Lower leg skin (tissue), 4 donors: ENCODE measurements at regions not wholly inside any gene's neighbourhood (a gene's known extent, or its start where the extent isn't known, plus 50 kb on each side); places are given as distances from the start of the nearest gene placed in this dataset.

ENCODE experiments used
- DNase-seq, 2 donors: peaks; one replicate each; pipeline ENCODE4 v3.0.0-alpha.2; 2019; ENCODE audit warnings: low spot score in 2 of 2
- H3K4me3 ChIP-seq: fragments of 200-600 bp; sonication (generic); 2 replicates; pipeline ENCODE4 v1.5.1; 2017; ENCODE audit warnings: mild to moderate bottlenecking, low read depth; ENCODE audit not compliant: poor library complexity, severe bottlenecking
- CTCF ChIP-seq, 3 donors: fragments of 450-650 bp; IDR thresholded peaks; one replicate each; pipeline ENCODE4 v1.5.1; 2016; ENCODE audit warnings: antibody characterized with exemption in 3 of 3, mild to moderate bottlenecking in 3 of 3, moderate library complexity in 2 of 3
- POLR2A ChIP-seq, 2 donors: fragments of 450-650 bp; IDR thresholded peaks; one replicate each; pipeline ENCODE4 v1.6.1; 2016 to 2017; ENCODE audit warnings: antibody characterized with exemption in 2 of 2, mild to moderate bottlenecking in 1 of 2, moderate library complexity in 1 of 2
- WGBS, 2 donors: methylation state at CpG; one replicate each; pipeline ENCODE4 v1.1.5; 2018; 5-methylcytosine and 5-hydroxymethylcytosine counted together
- intact Hi-C: fragments of 100-400 bp; cut with DNase I; formaldehyde crosslinking; loops from one replicate; pipeline ENCODE4 v1.15.0; 2023; ENCODE audit warnings: low total_unique reads

- TF ChIP-seq CTCF (IDR thresholded peaks at IDR 0.05): no peak
- TF ChIP-seq POLR2A (IDR thresholded peaks at IDR 0.05): no peak
- WGBS, 2 donors: 92 to 94% methylated on average over 10 of the region's 10 CpGs
- intact Hi-C loops: no loop called here
- H3K4me3 ChIP-seq: no peak overlapping the region
- no peak for DNase-seq
Measured at GRCh38 chr7:156067156-156067555, 254.9 kb upstream of the SHH start.

GRCh38 chr7:156065400-156065799 lies 253.1 kb upstream of the SHH start:
- DNase-seq: no peak
- H3K4me3 ChIP-seq: no peak overlapping the region
- WGBS, 2 donors: 19 to 31% methylated on average over 3 of the region's 3 CpGs
- TF ChIP-seq CTCF (IDR thresholded peaks at IDR 0.05) (no peak), POLR2A (IDR thresholded peaks at IDR 0.05) (no peak)
- intact Hi-C loops: no loop called here

- WGBS, 2 donors: 8 to 10% methylated on average over 4 of the region's 4 CpGs
- H3K4me3 ChIP-seq: no peak overlapping the region
- intact Hi-C loops: no loop called here
- no peak for TF ChIP-seq POLR2A (IDR thresholded peaks at IDR 0.05)
- no peak for TF ChIP-seq CTCF (IDR thresholded peaks at IDR 0.05)
- DNase-seq: no peak
Measured at GRCh38 chr7:156064971-156065386, 252.7 kb upstream of the SHH start.

- WGBS, 2 donors: 88 to 89% methylated on average over 28 of the region's 28 CpGs
- intact Hi-C loops: no loop called here
- TF ChIP-seq CTCF (IDR thresholded peaks at IDR 0.05): no peak
- TF ChIP-seq POLR2A (IDR thresholded peaks at IDR 0.05): no peak
- H3K4me3 ChIP-seq: no peak overlapping the region
- DNase-seq: no peak
Measured at GRCh38 chr7:156063241-156063810, 251.1 kb upstream of the SHH start.

- DNase-seq: no peak
- WGBS, 2 donors: 87 to 91% methylated on average over 9 of the region's 9 CpGs
- H3K4me3 ChIP-seq: no peak overlapping the region
- no peak for TF ChIP-seq CTCF (IDR thresholded peaks at IDR 0.05)
- TF ChIP-seq POLR2A (IDR thresholded peaks at IDR 0.05): no peak
- intact Hi-C loops: no loop called here
Measured at GRCh38 chr7:156062286-156062685, 250.0 kb upstream of the SHH start.

GRCh38 chr7:156061689-156062255 lies 249.5 kb upstream of the SHH start:
- intact Hi-C loops: no loop called here
- WGBS, 2 donors: 86 to 90% methylated on average over 11 of the region's 11 CpGs
- TF ChIP-seq CTCF (IDR thresholded peaks at IDR 0.05) (no peak), POLR2A (IDR thresholded peaks at IDR 0.05) (no peak)

More at GRCh38 chr7:156061689-156062255, 249.5 kb upstream of the SHH start:
- H3K4me3 ChIP-seq: no peak overlapping the region
- DNase-seq: no peak
